Stimulated activated CD4-positive, alpha-beta T cell treated with anti-CD3 and anti-CD28 coated beads, Interleukin-15, amount 100 ng/mL, for 24 hours (primary cell): ENCODE measurements at regions not wholly inside any gene's neighbourhood (a gene's known extent, or its start where the extent isn't known, plus 50 kb on each side); places are given as distances from the start of the nearest gene placed in this dataset.

Source experiments
- DNase-seq: peaks from one replicate; pipeline ENCODE4 v3.0.0-alpha.2; 2020

DNA sequence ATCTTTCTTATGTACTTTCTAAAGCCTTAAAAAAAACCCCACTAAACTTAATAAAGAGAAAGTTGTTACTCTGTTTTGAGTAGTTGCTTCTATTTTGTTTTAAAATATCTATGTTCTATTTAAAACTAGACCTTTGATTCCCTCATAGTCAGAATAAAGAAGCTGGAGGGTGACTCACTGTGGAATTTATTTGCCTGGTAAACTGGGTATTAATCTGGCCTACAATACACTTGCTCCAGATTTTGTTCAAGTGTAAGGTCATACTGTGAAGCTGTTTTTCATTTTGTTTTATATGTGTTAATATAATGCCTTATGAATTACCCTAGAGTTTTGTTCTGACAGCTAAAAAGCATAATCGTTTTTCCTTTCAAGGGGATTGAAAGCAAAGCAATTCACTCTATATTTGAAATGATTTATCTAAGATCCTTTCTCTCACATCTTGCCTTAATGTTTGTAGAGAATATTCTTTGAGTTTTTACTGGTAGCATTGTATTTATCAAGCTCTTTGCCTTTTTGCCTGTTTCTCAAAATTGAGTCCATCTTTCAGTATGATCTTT lies 277.4 kb upstream of the PITX2 start:
- DNase-seq: no peak

GRCh38 chr4:110902500-110902899 lies 279.6 kb upstream of the PITX2 start:
- no peak for DNase-seq

DNA sequence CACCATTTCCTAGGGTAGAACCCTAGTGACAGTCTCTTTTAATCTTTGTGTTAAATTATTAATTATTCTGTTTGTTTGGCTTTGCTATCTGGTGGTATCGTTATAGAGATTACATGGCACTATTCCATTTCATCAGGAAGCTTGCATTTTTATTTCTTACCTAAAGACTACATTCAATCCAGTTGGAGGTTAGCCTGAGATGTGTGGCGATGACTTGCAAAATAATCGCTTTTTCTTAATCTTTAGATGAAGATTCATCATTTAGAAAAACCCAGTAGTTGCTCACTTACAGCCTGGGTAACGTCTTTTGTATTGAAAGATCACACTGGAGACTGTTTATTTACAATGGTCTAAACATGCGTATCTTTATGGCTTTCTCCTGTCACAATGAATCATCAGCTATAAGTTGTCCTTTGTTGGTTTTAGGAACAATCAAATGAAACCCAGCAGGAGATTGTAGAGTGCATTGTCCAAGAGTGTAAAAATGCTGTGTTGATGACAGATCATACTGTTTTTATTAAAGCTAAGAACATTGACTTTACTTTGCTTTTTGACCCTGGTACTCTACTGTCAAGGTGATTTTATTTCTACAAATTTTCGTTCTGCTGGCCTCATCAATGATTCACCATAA lies 281.7 kb upstream of the PITX2 start:
- no peak for DNase-seq

DNA sequence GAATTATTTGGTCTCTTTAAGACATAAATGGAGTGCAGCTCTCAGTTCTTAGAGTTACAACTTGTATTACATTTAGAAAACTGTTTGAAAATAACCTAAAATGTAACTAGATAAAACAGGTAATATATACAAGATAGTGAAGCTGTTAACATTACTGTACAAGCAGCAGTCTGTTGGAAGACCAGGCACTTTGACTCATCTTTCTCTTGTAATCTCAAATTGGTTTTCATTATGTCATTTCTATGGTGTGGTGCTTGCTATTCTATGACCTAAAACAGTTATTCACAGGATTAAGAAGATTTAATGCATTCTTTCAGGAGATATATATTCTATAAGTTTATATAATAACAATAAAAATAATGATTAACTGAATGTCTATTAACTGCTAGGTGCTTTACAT lies 282.5 kb upstream of the PITX2 start:
- DNase-seq: no peak

- DNase-seq: no peak
Measured at GRCh38 chr4:110907801-110908313, 285.0 kb upstream of the PITX2 start.

DNA sequence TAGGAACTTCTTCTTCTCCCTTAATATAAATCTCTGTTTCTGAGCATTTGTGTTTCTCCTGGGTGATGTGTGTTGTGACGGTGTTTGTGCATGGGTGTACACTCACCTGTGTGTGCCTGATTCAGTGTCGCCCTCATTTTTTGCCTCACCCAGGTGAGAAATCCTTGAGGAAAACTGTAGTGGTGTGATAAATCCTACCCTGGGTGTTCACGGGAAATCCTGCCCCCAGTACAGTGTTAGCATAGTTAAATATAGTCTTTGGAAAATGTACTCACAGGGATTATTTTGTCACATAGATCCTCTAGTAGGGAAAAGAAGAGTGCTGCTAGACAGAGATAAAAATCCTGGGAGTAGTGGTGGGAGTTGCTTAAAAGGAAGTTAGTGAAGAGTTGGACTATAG lies 291.9 kb upstream of the PITX2 start:
- DNase-seq: no peak

DNA sequence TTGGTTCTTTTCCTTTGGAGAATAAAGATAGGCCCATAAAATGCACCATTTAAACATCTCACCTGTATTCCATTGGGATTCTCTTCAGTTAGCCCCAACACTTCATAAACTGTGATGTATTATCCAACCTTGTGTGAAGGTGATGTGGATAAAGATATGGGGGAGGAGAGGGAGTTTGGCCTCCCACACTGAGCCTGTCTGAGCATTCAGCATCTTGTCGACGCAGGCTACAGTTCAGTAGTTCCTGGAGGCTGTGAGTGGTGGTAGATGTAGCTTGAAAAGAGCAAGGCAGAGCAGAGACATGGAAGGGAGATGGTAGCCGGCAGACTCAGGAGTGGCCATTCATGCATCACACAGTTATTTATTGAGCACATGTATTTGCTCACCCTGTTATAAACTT lies 292.4 kb upstream of the PITX2 start:
- no peak for DNase-seq

GRCh38 chr4:110916505-110916904 lies 293.6 kb upstream of the PITX2 start:
- DNase-seq: no peak

GRCh38 chr4:110917835-110918234 lies 295.0 kb upstream of the PITX2 start:
- no peak for DNase-seq

DNA sequence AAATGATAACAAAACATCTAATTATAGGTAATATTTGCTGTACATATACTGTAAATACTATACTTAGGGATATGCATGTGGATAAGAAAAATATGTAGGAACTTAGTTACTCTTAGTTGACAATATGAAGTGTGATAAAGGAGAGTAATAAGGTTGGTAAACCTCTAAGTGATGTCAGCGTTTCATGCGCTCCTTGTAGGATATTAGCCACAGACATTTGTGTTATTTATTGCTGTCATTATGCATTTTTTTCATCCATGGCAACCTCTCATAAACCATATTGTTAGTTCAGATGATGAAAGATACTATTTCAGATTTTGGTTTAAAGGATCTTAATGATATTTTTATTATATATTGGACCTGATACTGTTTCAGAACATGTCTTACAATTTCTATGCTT lies 298.1 kb upstream of the PITX2 start:
- no peak for DNase-seq

DNA sequence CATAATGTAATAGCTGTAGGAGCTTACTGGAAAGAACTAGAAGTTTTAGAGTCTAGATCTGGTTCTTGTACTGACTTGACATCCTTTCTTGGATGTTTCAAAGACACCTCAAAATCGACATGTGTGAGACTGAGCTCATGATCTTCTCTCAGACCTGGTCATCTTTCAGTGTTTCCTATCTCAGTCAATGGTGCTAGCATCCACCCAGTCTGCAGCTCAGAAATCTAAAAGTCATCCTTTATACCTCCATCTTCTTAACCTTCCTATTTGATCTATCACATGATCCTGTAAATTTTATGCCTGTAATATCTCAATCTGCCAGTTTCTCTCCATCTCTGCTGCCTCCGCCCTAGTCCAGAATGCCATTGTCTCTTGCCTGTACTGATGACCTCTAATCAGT lies 301.9 kb upstream of the PITX2 start:
- no peak for DNase-seq

DNA sequence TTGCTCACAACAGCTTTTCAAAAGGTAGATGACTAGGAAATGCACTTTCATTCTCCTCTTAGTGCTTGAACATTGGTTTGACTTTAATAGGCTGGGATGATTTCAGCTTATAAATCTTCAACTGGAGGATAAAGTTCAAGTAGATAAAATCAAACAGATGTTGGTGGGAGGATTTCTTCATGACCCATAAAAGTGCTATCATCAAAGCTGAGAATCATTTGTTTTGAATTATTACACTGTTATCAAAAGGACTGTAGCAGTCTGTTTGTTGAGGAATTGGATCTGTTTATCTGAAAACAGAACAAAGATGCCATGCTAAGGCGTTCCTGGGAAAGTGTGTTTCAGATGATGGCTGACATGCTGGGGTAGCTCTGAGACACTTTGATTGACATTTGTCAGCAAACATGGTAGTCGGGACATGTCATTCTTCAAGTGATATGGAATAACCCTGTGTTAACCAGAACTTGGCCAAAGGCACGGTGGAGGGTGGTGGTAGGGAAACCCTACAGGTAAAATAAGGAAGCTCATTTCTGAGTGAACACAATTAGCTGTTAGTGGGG lies 304.0 kb upstream of the PITX2 start:
- no peak for DNase-seq

DNA sequence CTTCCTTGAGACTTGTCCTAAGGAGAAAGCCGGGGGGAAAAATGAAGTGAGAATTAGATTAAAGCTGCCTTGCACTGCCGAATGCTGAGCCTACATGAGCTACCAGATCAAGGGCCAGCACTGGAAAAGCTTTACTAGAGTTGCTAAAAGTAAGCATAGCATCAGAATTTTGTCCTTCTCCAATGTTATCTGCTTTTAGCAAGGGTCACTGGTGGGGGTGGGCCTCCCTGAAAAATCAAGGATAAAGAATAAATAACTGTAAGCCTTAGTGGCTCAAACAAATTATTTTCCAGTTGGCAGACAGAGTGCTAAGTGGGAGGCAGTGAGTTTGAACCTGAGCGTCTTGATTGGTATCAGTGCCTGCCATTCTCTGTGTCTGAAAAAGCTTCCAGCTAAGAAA lies 310.5 kb upstream of the PITX2 start:
- no peak for DNase-seq

DNA sequence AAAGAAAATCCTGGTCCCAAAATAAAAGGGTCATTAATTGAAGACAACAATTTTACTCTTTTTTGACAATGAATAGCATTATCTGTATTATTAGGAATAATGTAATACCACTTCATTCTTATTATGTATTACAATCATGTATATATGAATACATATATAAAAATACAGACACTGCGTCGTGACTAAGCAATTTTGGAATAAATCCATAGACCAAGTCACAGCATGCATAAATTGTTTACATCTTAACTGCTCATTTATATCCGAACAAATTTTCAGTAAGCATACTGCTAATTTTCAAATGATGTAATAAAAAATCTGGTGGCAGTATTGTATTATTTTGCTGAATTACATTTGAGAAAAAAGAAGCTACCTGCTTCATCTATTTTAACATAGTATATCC lies 321.6 kb upstream of the PITX2 start:
- DNase-seq: no peak

GRCh38 chr4:110945600-110945999 lies 322.7 kb upstream of the PITX2 start:
- no peak for DNase-seq

DNA sequence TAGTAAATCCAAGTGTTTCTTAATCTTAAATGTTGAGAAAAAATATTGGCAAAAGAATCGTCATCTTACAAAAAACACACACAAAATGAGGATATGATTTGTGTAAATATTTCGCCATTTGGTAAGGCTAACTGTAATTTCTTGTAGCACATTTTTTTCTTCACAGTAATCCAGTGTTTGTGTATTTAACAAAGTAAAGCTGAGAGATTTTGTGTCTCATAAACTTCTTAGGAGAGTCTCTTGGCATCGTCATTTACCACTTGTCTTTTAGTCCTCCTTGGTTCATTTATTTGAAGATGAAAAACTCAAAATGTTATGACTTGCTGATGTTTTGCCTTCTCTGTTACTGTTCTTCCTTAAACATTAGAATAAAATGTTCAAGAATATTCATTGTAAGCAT lies 326.7 kb upstream of the PITX2 start:
- no peak for DNase-seq

DNA sequence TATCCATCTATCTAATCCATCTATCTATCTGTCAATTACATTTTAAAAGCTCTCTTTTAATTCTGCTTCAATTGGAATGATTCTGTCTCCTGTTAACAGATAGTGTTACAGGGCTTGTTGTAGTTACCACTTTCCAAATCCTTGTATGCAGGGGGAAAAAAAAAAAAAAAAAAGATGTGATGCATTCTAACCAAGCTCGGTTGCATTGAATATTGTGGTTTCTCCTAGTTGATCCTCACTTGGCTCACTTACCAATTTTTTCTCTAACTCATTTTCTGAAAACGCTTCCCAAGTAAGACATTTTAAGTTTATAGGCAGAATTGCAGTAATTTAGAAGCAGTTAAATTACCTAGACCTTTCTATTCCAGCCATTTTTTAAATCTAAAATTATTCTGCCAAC lies 327.9 kb upstream of the PITX2 start:
- no peak for DNase-seq

DNA sequence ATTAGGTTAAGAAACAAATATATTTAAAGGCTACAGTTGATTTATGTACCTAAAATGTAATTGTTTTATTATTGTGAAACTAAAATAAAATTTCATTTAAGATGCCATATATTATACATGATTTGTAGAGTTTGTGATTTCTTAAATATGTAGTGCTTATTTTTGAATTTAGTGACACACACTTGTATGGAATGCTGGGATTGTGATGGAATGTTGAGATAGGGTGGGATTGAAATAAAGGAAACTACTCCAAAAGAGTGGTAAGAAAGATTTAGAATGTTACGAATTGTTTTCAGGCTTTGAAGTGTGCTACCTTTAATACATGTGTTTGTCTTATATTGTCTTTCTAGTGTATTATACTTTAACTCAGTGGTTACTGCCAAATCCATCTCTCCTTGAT lies 330.3 kb upstream of the PITX2 start:
- DNase-seq: no peak

DNA sequence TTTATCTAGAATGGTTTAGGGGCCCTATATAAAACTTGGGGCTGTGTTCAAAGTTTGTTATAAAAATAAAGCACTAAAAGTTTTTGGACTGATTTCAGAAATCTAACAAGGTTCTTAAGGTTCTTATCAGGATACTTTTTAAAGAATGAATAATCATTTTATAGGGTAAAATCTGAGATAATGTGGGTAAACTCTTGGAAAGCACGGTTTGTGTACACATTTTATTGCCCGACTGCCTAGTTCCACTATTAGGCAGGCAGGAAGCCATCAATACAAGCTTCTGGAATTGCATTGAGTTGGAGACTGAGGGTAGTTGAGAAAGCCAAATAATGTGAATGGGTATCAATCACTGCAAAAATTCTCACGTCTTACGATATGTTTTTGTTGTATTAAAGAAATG lies 331.0 kb upstream of the PITX2 start:
- DNase-seq: no peak

DNA sequence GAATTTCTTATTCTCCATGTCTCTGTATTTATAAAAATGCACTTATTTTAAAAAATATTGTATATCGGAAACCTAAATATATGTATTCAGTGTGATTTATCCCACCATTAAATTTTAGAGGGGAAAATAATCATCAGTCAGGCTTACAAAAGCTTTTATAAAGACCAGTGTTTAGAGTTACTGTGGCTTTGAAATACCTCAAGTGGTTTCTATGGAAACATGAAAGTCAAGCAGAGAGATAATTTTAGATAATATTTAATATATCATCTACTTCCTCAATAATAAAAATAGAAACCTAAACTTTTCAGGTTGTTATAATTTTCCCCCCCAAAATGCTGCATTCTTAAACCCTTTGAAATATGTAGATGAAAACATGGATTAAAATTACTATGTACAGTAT lies 332.9 kb upstream of the PITX2 start:
- no peak for DNase-seq

- no peak for DNase-seq
Measured at GRCh38 chr4:110959041-110959643, 336.3 kb upstream of the PITX2 start.

DNA sequence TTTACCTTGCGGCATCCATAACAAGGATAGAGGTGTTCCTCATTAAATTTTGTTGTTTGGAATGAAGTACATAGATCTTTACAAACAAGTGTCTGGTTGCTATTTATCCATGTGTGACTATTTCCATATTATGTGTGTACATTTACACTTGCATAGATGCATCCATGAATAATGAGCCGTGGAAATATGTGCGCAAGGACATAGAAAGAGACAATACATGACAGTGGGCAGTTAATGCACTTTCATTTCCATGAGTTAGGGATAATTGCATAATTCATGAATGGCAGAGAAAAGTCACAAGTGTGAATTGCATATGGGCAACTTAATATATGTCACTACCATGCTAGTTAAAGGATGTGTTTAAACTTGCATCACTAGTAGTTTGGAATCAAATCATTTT lies 338.2 kb upstream of the PITX2 start:
- no peak for DNase-seq

DNA sequence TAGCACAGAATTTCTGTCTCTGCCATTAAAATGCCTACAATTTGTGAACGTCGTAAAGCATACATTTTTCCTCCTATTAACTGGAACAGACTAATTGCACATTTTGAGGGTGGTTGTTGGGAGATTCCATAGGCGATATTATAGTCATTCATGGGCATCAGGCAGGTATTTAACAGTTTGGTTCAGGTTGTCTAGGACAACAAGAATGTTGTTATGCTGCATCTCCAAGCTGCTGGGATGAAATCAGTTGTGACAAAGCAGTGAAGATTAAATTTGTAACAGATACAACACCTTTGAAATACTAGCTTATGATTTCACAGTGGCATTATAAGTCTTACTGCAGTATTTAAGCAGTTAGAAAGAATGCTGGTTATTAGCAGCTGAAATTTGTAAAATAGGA lies 339.7 kb upstream of the PITX2 start:
- DNase-seq: no peak

DNA sequence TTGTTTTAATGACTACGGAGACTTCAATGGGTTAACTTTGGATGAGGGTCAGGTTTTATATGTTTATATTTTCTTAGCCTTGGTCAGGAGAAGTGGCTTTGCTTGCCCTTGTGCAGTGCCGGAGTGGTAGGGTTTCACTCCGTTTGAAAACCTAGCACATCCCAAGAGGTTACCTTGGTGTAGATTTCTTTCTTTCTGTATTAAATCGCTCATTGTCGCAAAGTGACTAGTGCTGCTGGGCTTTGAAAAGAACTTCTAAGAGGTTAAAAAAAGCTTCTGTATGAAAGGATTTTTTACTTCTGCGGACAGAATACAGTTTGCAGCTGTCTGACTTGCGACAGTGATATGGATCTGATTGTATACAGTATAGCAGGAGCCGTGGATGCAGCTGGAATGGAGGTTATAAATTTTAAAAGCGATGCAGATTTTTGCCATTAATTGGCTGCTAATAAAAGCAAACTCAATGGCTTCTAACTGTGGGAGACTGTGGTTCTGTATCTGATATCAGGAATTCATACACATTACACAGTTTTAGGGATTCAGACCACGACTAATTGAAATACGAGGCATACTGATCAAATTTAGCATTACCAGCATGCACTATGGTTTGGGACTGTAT lies 340.9 kb upstream of the PITX2 start:
- no peak for DNase-seq
